HFFc6 (cell line): ENCODE measurements at regions not wholly inside any gene's neighbourhood (a gene's known extent, or its start where the extent isn't known, plus 50 kb on each side); places are given as distances from the start of the nearest gene placed in this dataset.

Source experiments
- DNase-seq: peaks from one replicate; pipeline ENCODE4 v3.0.0-alpha.2; 2018
- H3K27ac Mint-ChIP-seq: 2 replicates; pipeline ENCODE4 v1.8.0; 2020; ENCODE audit warnings: mild to moderate bottlenecking, mixed read lengths
- H3K27me3 Mint-ChIP-seq: 2 replicates; pipeline ENCODE4 v1.8.0; 2021; ENCODE audit warnings: mild to moderate bottlenecking, moderate library complexity, mixed read lengths; ENCODE audit not compliant: insufficient read depth
- H3K36me3 Mint-ChIP-seq: 2 replicates; pipeline ENCODE4 v1.8.0; 2021; ENCODE audit warnings: low read depth, mixed read lengths
- H3K4me1 Mint-ChIP-seq: 2 replicates; pipeline ENCODE4 v1.8.0; 2020; ENCODE audit warnings: low read depth, mixed read lengths
- H3K4me3 Mint-ChIP-seq: 2 replicates; pipeline ENCODE4 v1.8.0; 2020; ENCODE audit warnings: mild to moderate bottlenecking, moderate library complexity, mixed read lengths
- H3K9me3 Mint-ChIP-seq: 2 replicates; pipeline ENCODE4 v1.8.0; 2020; ENCODE audit warnings: mild to moderate bottlenecking, mixed read lengths
- CTCF ChIP-seq: fragments of 200-600 bp; sonication (generic); IDR thresholded peaks from 2 replicates; pipeline ENCODE4 v1.5.0; 2021; ENCODE audit warnings: antibody characterized with exemption, mild to moderate bottlenecking

- Mint-ChIP-seq H3K27ac (no peak overlapping the region), H3K27me3 (no peaks in the 10 kb centered on the region), H3K4me3 (no peak overlapping the region), H3K9me3 (no peaks in the 10 kb centered on the region), H3K4me1 (no peaks in the 10 kb centered on the region), H3K36me3 (no peaks in the 10 kb centered on the region)
- no peak for TF ChIP-seq CTCF
- DNase-seq: no peak
Measured at GRCh38 chr11:26131406-26131805, 200.5 kb upstream of the ANO3 start.

GRCh38 chr11:26134053-26134452 lies 197.9 kb upstream of the ANO3 start:
- TF ChIP-seq CTCF: no peak
- no peaks in the 10 kb centered on the region for H3K27me3 Mint-ChIP-seq
- no peaks in the 10 kb centered on the region for H3K36me3 Mint-ChIP-seq
- no peak overlapping the region for H3K4me3 Mint-ChIP-seq
- DNase-seq: no peak
- no peaks in the 10 kb centered on the region for H3K9me3 Mint-ChIP-seq
- no peaks in the 10 kb centered on the region for H3K4me1 Mint-ChIP-seq
- H3K27ac Mint-ChIP-seq: no peak overlapping the region

- H3K9me3 Mint-ChIP-seq: no peaks in the 10 kb centered on the region
- TF ChIP-seq CTCF: peak; percentile 34; the same call in 1 of the 2 replicates
- DNase-seq: no peak
- H3K4me3 Mint-ChIP-seq: no peak overlapping the region
- H3K36me3 Mint-ChIP-seq: no peaks in the 10 kb centered on the region
- H3K4me1 Mint-ChIP-seq: no peaks in the 10 kb centered on the region
- H3K27me3 Mint-ChIP-seq: no peaks in the 10 kb centered on the region
- H3K27ac Mint-ChIP-seq: no peak overlapping the region
Measured at GRCh38 chr11:26134481-26135355, 197.2 kb upstream of the ANO3 start.

- Mint-ChIP-seq H3K4me3 (no peak overlapping the region), H3K9me3 (no peaks in the 10 kb centered on the region), H3K4me1 (no peaks in the 10 kb centered on the region), H3K27ac (no peak overlapping the region), H3K27me3 (no peaks in the 10 kb centered on the region), H3K36me3 (no peaks in the 10 kb centered on the region)
- no peak for DNase-seq
- no peak for TF ChIP-seq CTCF
Measured at GRCh38 chr11:26137651-26138050, 194.3 kb upstream of the ANO3 start.

- H3K4me1 Mint-ChIP-seq: no peaks in the 10 kb centered on the region
- no peak overlapping the region for H3K4me3 Mint-ChIP-seq
- no peak overlapping the region for H3K27ac Mint-ChIP-seq
- no peak for TF ChIP-seq CTCF
- H3K36me3 Mint-ChIP-seq: no peaks in the 10 kb centered on the region
- no peaks in the 10 kb centered on the region for H3K27me3 Mint-ChIP-seq
- no peaks in the 10 kb centered on the region for H3K9me3 Mint-ChIP-seq
- DNase-seq: no peak
Measured at GRCh38 chr11:26142891-26143290, 189.0 kb upstream of the ANO3 start.
